Kidney epithelial cell (primary cell): ENCODE measurements at regions not wholly inside any gene's neighbourhood (a gene's known extent, or its start where the extent isn't known, plus 50 kb on each side); places are given as distances from the start of the nearest gene placed in this dataset.

ENCODE experiments used
- DNase-seq: peaks from one replicate; pipeline ENCODE4 v3.0.0-alpha.2; 2010; ENCODE audit warnings: low read depth
- H3K27me3 ChIP-seq: 2 replicates; pipeline ENCODE4 v1.6.0; 2011; ENCODE audit warnings: low read length; ENCODE audit not compliant: control insufficient read depth, insufficient read depth
- H3K36me3 ChIP-seq: 2 replicates; pipeline ENCODE4 v1.5.1; 2011; ENCODE audit warnings: low read length; ENCODE audit not compliant: control insufficient read depth, insufficient read depth
- H3K4me3 ChIP-seq: 2 replicates; pipeline ENCODE4 v1.5.1; 2011; ENCODE audit warnings: low read depth, mild to moderate bottlenecking, control low read depth, low read length
- CTCF ChIP-seq: IDR thresholded peaks from 2 replicates; pipeline ENCODE4 v1.5.1; 2011; ENCODE audit warnings: mild to moderate bottlenecking, moderate library complexity, low read length, control low read depth, inconsistent platforms; ENCODE audit not compliant: insufficient read depth, poor library complexity, severe bottlenecking

DNA sequence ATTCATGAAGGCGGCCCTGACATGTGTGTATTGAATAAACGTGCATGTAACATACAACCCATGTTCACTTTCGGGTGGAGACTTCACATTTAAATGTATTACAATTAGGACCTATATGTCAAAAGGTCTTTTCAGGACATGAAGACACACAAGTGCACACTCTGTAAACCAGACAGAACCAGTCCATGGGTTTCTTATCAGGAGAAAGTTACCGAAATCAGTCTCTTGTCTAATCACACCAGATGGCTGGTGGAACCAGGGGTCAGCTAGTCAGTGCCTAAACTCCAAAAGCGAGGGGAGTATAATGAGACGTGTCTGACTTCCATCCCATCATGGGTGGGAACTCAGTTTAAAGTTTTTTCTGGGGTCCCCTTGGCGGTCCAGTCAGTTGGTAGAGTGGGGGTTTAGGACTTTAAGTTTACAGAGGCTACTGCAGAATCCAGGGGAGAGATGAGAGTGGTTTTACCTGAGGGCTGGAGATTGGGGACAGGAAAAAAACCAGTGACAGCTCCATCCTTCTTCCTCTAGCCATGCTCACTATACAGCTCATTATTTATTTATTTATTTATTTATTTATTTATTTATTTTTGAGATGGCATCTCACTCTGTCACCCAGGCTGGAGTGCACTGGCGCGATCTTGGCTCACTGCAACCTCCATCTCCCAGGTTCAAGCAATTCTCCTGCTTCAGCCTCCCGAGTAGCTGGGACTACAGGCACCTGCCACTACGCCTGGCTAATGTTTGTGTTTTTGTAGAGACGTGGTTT is 251.3 kb upstream of the LYZL1 start:
- no peaks in the 10 kb centered on the region for H3K27me3 ChIP-seq
- no peak overlapping the region for H3K4me3 ChIP-seq
- DNase-seq: no peak
- TF ChIP-seq CTCF: no peak
- H3K36me3 ChIP-seq: no peaks in the 10 kb centered on the region

DNA sequence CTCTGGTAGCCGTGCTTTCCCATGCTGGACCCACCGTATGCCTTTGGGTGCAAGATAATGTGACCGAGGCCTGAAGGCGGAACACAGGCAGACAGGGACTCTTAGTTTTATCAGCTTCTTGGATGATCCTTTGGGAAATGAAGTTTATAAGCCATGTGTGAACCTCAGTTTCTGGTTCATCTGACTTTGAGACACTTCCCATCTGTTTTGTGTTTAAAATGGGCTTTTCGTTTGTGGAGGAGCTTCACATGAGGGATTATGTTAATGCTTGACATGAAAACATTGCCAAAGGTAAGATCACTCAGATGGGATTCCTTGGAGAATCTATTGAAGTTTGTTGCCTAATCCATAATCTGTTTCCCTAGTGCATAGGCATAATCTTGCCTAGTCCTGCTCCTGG is 249.8 kb upstream of the LYZL1 start:
- H3K4me3 ChIP-seq: no peak overlapping the region
- TF ChIP-seq CTCF: no peak
- no peaks in the 10 kb centered on the region for H3K27me3 ChIP-seq
- H3K36me3 ChIP-seq: no peaks in the 10 kb centered on the region
- DNase-seq: no peak

DNA sequence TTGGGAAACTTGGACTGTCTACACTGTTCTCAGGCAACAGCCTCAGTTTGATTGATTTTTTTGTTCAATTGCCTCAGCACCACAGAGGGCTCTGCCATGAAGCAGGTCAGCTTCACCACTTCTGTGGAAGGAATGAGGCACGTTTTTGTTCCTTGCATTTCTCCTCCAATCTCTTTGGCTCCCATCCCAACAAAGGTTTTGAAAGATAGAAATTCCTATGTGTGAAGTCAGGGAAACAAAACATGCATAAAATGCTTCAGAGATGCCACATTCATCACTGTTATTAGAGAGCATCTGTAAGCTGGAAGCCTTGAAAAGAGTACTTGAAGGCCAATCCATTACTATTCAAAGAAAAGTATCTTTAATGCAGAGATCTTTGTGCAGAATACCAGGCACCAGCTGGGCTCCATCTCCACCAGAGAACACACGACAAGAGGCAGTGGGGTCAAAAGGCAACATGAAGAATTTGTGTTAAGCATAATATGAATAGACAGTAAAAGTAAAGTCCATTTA is 249.1 kb upstream of the LYZL1 start:
- Histone ChIP-seq H3K4me3 (no peak overlapping the region), H3K36me3 (no peaks in the 10 kb centered on the region), H3K27me3 (no peaks in the 10 kb centered on the region)
- peak; percentile 19 for DNase-seq
- no peak for TF ChIP-seq CTCF

DNA sequence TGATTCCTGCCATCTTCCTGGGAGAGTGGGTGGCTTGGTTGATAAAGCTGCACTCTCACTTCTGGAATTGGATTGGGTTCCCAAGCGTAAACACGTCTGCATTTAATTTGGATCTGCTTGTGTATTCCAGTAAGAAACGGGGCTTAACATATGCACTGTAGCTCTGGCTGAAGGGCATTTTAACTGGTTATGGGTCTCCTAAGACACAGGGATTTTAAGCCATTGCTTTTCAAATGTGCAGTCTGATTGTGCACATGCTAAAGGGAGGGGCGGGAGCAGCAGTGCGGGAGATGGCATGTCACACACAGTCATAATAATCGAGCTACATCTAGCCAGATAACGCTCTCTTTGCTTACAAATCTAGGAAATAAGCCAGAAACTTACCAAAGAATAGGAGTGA is 247.3 kb upstream of the LYZL1 start:
- no peak for TF ChIP-seq CTCF
- no peaks in the 10 kb centered on the region for H3K27me3 ChIP-seq
- H3K36me3 ChIP-seq: no peaks in the 10 kb centered on the region
- DNase-seq: no peak
- H3K4me3 ChIP-seq: no peak overlapping the region

GRCh38 chr10:29048506-29048905 is 240.4 kb upstream of the LYZL1 start:
- no peak for DNase-seq
- TF ChIP-seq CTCF: no peak
- no peaks in the 10 kb centered on the region for H3K27me3 ChIP-seq
- H3K36me3 ChIP-seq: no peaks in the 10 kb centered on the region
- H3K4me3 ChIP-seq: no peak overlapping the region

DNA sequence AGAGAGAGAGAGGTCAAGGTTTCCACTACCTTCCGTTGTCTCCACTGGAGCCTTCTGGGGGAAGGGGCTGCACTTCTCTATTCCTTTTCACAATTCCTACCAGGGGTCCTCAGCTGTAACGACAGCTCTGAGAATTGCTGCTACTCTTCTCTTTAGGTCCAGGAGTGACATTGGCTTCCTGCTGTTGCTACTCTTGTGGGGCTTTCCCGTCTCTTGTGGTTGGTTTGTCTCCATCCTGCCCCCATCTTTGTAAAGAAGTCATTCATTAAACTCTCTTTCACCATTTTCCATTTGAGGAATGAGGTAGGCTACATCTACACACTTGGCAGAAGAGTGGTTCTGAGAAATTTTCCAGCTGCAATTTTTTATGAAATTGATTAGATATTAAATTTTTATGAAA is 238.8 kb upstream of the LYZL1 start:
- H3K36me3 ChIP-seq: no peaks in the 10 kb centered on the region
- H3K4me3 ChIP-seq: no peak overlapping the region
- H3K27me3 ChIP-seq: no peaks in the 10 kb centered on the region
- no peak for DNase-seq
- TF ChIP-seq CTCF: no peak
